ENCODE measurements at regions not wholly inside any gene's neighbourhood (a gene's known extent, or its start where the extent isn't known, plus 50 kb on each side); places are given as distances from the start of the nearest gene placed in this dataset.

DNA sequence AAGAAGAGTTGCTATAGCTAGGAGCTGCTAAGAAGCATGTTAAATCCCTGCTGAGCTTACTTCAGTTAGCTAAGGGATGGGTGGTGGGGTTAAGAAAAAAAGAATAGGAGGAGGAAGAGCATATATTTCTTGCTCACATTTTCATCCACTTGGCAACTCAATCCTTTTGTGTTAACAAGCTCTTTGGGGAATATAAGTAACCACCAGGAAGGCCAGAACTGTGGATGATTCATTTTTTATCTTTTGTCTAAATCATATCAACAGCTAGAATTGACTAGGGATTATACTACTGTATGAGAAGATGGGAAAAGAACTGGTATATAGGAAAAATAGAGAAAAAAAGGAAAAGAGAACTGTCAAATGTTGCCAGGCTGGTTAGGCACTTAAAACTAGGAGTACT, 555.3 kb upstream of the ARRDC3 start:
- DNase-seq, result no peak
- intact Hi-C loops (cut with DNase I), result no loop called here
- TF ChIP-seq POLR2A (IDR thresholded peaks at IDR 0.05) (no peak), CTCF (IDR thresholded peaks at IDR 0.05) (no peak)

GRCh38 chr5:91937121-91937520, 554.0 kb upstream of the ARRDC3 start:
- H3K27me3 ChIP-seq, result no peaks in the 10 kb centered on the region

More for the DNA sequence above, 555.3 kb upstream of the ARRDC3 start:
- Histone ChIP-seq H3K9me3 (no peaks in the 10 kb centered on the region), H3K36me3 (no peaks in the 10 kb centered on the region), H3K27ac (no peak overlapping the region), H3K27me3 (no peaks in the 10 kb centered on the region), H3K4me3 (replicated peaks in 1 of 3) (no peak overlapping the region), H3K4me1 (no peaks in the 10 kb centered on the region)

GRCh38 chr5:91929522-91929817, 546.4 kb upstream of the ARRDC3 start:
- intact Hi-C loops (cut with DNase I), result no loop called here
- H3K36me3 ChIP-seq, result no peaks in the 10 kb centered on the region
- H3K9me3 ChIP-seq, result no peaks in the 10 kb centered on the region
- H3K27me3 ChIP-seq, result no peaks in the 10 kb centered on the region
- 55 to 69% methylated on average over 1 of the region's 1 CpG for WGBS, 2 donors
- no peak for DNase-seq
- TF ChIP-seq CTCF (IDR thresholded peaks at IDR 0.05), result no peak
- H3K27ac ChIP-seq, result no peak overlapping the region
- no peaks in the 10 kb centered on the region for H3K4me1 ChIP-seq
- no peak overlapping the region for H3K4me3 ChIP-seq (replicated peaks in 1 of 3)

More at GRCh38 chr5:91937121-91937520, 554.0 kb upstream of the ARRDC3 start:
- no peak overlapping the region for H3K27ac ChIP-seq
- H3K4me3 ChIP-seq (replicated peaks in 1 of 3), result no peak overlapping the region
- no peaks in the 10 kb centered on the region for H3K9me3 ChIP-seq
- no peak for DNase-seq
- H3K4me1 ChIP-seq, result no peaks in the 10 kb centered on the region
- intact Hi-C loops (cut with DNase I), result no loop called here
- no peak for TF ChIP-seq POLR2A (IDR thresholded peaks at IDR 0.05)
- TF ChIP-seq CTCF (IDR thresholded peaks at IDR 0.05), result no peak
- no peaks in the 10 kb centered on the region for H3K36me3 ChIP-seq

- TF ChIP-seq CTCF (IDR thresholded peaks at IDR 0.05) (peak in 3 of 6 experiments; percentile 34 to 52 (median 42)), POLR2A (IDR thresholded peaks at IDR 0.05) (no peak)
- Histone ChIP-seq H3K27me3 (no peaks in the 10 kb centered on the region), H3K9me3 (no peaks in the 10 kb centered on the region), H3K4me3 (replicated peaks in 1 of 3) (no peak overlapping the region), H3K4me1 (no peaks in the 10 kb centered on the region), H3K27ac (no peak overlapping the region), H3K36me3 (no peaks in the 10 kb centered on the region)
- intact Hi-C loops (cut with DNase I), result no loop called here
- WGBS, 2 donors, result 89 to 92% methylated on average over 1 of the region's 1 CpG
- no peak for DNase-seq
These were observed 545.8 kb upstream of the ARRDC3 start for GRCh38 chr5:91928754-91929521.

- DNase-seq, result no peak
- 94 to 96% methylated on average over 2 of the region's 2 CpGs for WGBS, 2 donors
- no peak overlapping the region for H3K27ac ChIP-seq
- TF ChIP-seq CTCF (IDR thresholded peaks at IDR 0.05), result no peak
- intact Hi-C loops (cut with DNase I), result no loop called here
- H3K36me3 ChIP-seq, result no peaks in the 10 kb centered on the region
- no peaks in the 10 kb centered on the region for H3K4me1 ChIP-seq
- no peaks in the 10 kb centered on the region for H3K9me3 ChIP-seq
- no peak overlapping the region for H3K4me3 ChIP-seq (replicated peaks in 1 of 3)
- H3K27me3 ChIP-seq, result no peaks in the 10 kb centered on the region
These were observed 544.3 kb upstream of the ARRDC3 start for GRCh38 chr5:91927439-91927838.

All from thyroid gland (tissue), 4 donors.